ENCODE measurements at regions not wholly inside any gene's neighbourhood (a gene's known extent, or its start where the extent isn't known, plus 50 kb on each side); places are given as distances from the start of the nearest gene placed in this dataset.
A peak's percentile ranks its signal among the peaks of the same experiment; 100 is the strongest.

GRCh38 chr2:43119303-43119702, 107.1 kb downstream of the ZFP36L2 start:
- no peaks in the 10 kb centered on the region for H3K27me3 ChIP-seq (ENCODE audit: control insufficient read depth in 1 of 2, insufficient read depth in 2 of 2, low read length in 1 of 2)
- H3K4me1 ChIP-seq (ENCODE audit: control insufficient read depth in 1 of 2, insufficient read depth in 2 of 2, low read length in 2 of 2) = no peaks in the 10 kb centered on the region
- 97 to 98% methylated on average over 1 of the region's 1 CpG for WGBS, 2 donors
- H3K36me3 ChIP-seq (ENCODE audit: control insufficient read depth in 1 of 2, insufficient read depth in 2 of 2, low read length in 1 of 2) = no peaks in the 10 kb centered on the region
- no peak for ATAC-seq (ENCODE audit: low FRiP score)
- intact Hi-C loops (cut with DNase I) = no loop called here
- H3K4me3 ChIP-seq (ENCODE audit: low read length in 2 of 2) = no peak overlapping the region
- DNase-seq = no peak
- peaks cover 4% of the 10 kb centered on the region for H3K9me3 ChIP-seq (ENCODE audit: control insufficient read depth, low read length)
- H3K27ac ChIP-seq (ENCODE audit: low read depth in 1 of 2, low read length in 2 of 2) = no peak overlapping the region

GRCh38 chr2:43117521-43118143, 108.8 kb downstream of the ZFP36L2 start:
- 46 to 80% methylated on average over 2 of the region's 2 CpGs for WGBS, 2 donors
- ATAC-seq (ENCODE audit: low FRiP score) = no peak
- Histone ChIP-seq H3K36me3 (ENCODE audit: control insufficient read depth in 1 of 2, insufficient read depth in 2 of 2, low read length in 1 of 2) (no peaks in the 10 kb centered on the region), H3K27me3 (ENCODE audit: control insufficient read depth in 1 of 2, insufficient read depth in 2 of 2, low read length in 1 of 2) (no peaks in the 10 kb centered on the region), H3K9me3 (ENCODE audit: control insufficient read depth, low read length) (peaks cover 4% of the 10 kb centered on the region), H3K4me3 (ENCODE audit: low read length in 2 of 2) (no peak overlapping the region), H3K4me1 (ENCODE audit: control insufficient read depth in 1 of 2, insufficient read depth in 2 of 2, low read length in 2 of 2) (no peaks in the 10 kb centered on the region), H3K27ac (ENCODE audit: low read depth in 1 of 2, low read length in 2 of 2) (no peak overlapping the region)
- DNase-seq = no peak
- intact Hi-C loops (cut with DNase I) = no loop called here

- no peaks in the 10 kb centered on the region for H3K36me3 ChIP-seq (ENCODE audit: control insufficient read depth in 1 of 2, insufficient read depth in 2 of 2, low read length in 1 of 2)
- WGBS, 2 donors = 96 to 99% methylated on average over 3 of the region's 3 CpGs
- intact Hi-C loops (cut with DNase I) = no loop called here
- no peaks in the 10 kb centered on the region for H3K27me3 ChIP-seq (ENCODE audit: control insufficient read depth in 1 of 2, insufficient read depth in 2 of 2, low read length in 1 of 2)
- no peak overlapping the region for H3K4me3 ChIP-seq (ENCODE audit: low read length in 2 of 2)
- peaks cover 4% of the 10 kb centered on the region for H3K9me3 ChIP-seq (ENCODE audit: control insufficient read depth, low read length)
- no peak for DNase-seq
- ATAC-seq (ENCODE audit: low FRiP score) = no peak
- H3K4me1 ChIP-seq (ENCODE audit: control insufficient read depth in 1 of 2, insufficient read depth in 2 of 2, low read length in 2 of 2) = no peaks in the 10 kb centered on the region
- no peak overlapping the region for H3K27ac ChIP-seq (ENCODE audit: low read depth in 1 of 2, low read length in 2 of 2)
Observed at GRCh38 chr2:43116988-43117387, 109.4 kb downstream of the ZFP36L2 start.

GRCh38 chr2:43115881-43116280, 110.5 kb downstream of the ZFP36L2 start:
- DNase-seq = no peak
- ATAC-seq (ENCODE audit: low FRiP score) = no peak
- 89 to 91% methylated on average over 5 of the region's 5 CpGs for WGBS, 2 donors
- H3K4me1 ChIP-seq (ENCODE audit: control insufficient read depth in 1 of 2, insufficient read depth in 2 of 2, low read length in 2 of 2) = no peaks in the 10 kb centered on the region
- no peak overlapping the region for H3K4me3 ChIP-seq (ENCODE audit: low read length in 2 of 2)
- no peaks in the 10 kb centered on the region for H3K27me3 ChIP-seq (ENCODE audit: control insufficient read depth in 1 of 2, insufficient read depth in 2 of 2, low read length in 1 of 2)
- H3K36me3 ChIP-seq (ENCODE audit: control insufficient read depth in 1 of 2, insufficient read depth in 2 of 2, low read length in 1 of 2) = no peaks in the 10 kb centered on the region
- intact Hi-C loops (cut with DNase I) = no loop called here
- no peak overlapping the region for H3K27ac ChIP-seq (ENCODE audit: low read depth in 1 of 2, low read length in 2 of 2)
- peaks cover 4% of the 10 kb centered on the region for H3K9me3 ChIP-seq (ENCODE audit: control insufficient read depth, low read length)

- Histone ChIP-seq H3K9me3 (ENCODE audit: control insufficient read depth, low read length) (no peaks in the 10 kb centered on the region), H3K4me3 (ENCODE audit: low read length in 2 of 2) (no peak overlapping the region), H3K27me3 (ENCODE audit: control insufficient read depth in 1 of 2, insufficient read depth in 2 of 2, low read length in 1 of 2) (no peaks in the 10 kb centered on the region), H3K36me3 (ENCODE audit: control insufficient read depth in 1 of 2, insufficient read depth in 2 of 2, low read length in 1 of 2) (no peaks in the 10 kb centered on the region), H3K4me1 (ENCODE audit: control insufficient read depth in 1 of 2, insufficient read depth in 2 of 2, low read length in 2 of 2) (no peaks in the 10 kb centered on the region), H3K27ac (ENCODE audit: low read depth in 1 of 2, low read length in 2 of 2) (no peak overlapping the region)
- intact Hi-C loops (cut with DNase I) = no loop called here
- no peak for ATAC-seq (ENCODE audit: low FRiP score)
- no peak for DNase-seq
Observed at GRCh38 chr2:43114210-43114609, 112.2 kb downstream of the ZFP36L2 start.

GRCh38 chr2:43111788-43112554, 114.4 kb downstream of the ZFP36L2 start:
- intact Hi-C loops (cut with DNase I) = no loop called here

GRCh38 chr2:43110442-43110871, 115.9 kb downstream of the ZFP36L2 start:
- no peaks in the 10 kb centered on the region for H3K4me1 ChIP-seq (ENCODE audit: control insufficient read depth in 1 of 2, insufficient read depth in 2 of 2, low read length in 2 of 2)
- no peaks in the 10 kb centered on the region for H3K36me3 ChIP-seq (ENCODE audit: control insufficient read depth in 1 of 2, insufficient read depth in 2 of 2, low read length in 1 of 2)
- intact Hi-C loops (cut with DNase I) = no loop called here
- H3K9me3 ChIP-seq (ENCODE audit: control insufficient read depth, low read length) = no peaks in the 10 kb centered on the region
- ATAC-seq (ENCODE audit: low FRiP score) (no peak), DNase-seq (peak in 1 of 2 donors; percentile 75)
- 3 to 9% methylated on average over 10 of the region's 10 CpGs for WGBS, 2 donors
- no peaks in the 10 kb centered on the region for H3K27me3 ChIP-seq (ENCODE audit: control insufficient read depth in 1 of 2, insufficient read depth in 2 of 2, low read length in 1 of 2)
- H3K4me3 ChIP-seq (ENCODE audit: low read length in 2 of 2) = no peak overlapping the region
- peak overlapping the region in 1 of 2 donors; percentile 41 for H3K27ac ChIP-seq (ENCODE audit: low read depth in 1 of 2, low read length in 2 of 2)

More at GRCh38 chr2:43111788-43112554, 114.4 kb downstream of the ZFP36L2 start:
- Histone ChIP-seq H3K27ac (ENCODE audit: low read depth in 1 of 2, low read length in 2 of 2) (no peak overlapping the region), H3K9me3 (ENCODE audit: control insufficient read depth, low read length) (no peaks in the 10 kb centered on the region), H3K27me3 (ENCODE audit: control insufficient read depth in 1 of 2, insufficient read depth in 2 of 2, low read length in 1 of 2) (no peaks in the 10 kb centered on the region), H3K36me3 (ENCODE audit: control insufficient read depth in 1 of 2, insufficient read depth in 2 of 2, low read length in 1 of 2) (no peaks in the 10 kb centered on the region), H3K4me1 (ENCODE audit: control insufficient read depth in 1 of 2, insufficient read depth in 2 of 2, low read length in 2 of 2) (no peaks in the 10 kb centered on the region), H3K4me3 (ENCODE audit: low read length in 2 of 2) (no peak overlapping the region)
- WGBS, 2 donors = 87 to 88% methylated on average over 7 of the region's 7 CpGs
- DNase-seq (no peak), ATAC-seq (ENCODE audit: low FRiP score) (no peak)

- Histone ChIP-seq H3K4me1 (ENCODE audit: control insufficient read depth in 1 of 2, insufficient read depth in 2 of 2, low read length in 2 of 2) (no peaks in the 10 kb centered on the region), H3K4me3 (ENCODE audit: low read length in 2 of 2) (no peak overlapping the region), H3K9me3 (ENCODE audit: control insufficient read depth, low read length) (no peaks in the 10 kb centered on the region), H3K27me3 (ENCODE audit: control insufficient read depth in 1 of 2, insufficient read depth in 2 of 2, low read length in 1 of 2) (no peaks in the 10 kb centered on the region), H3K36me3 (ENCODE audit: control insufficient read depth in 1 of 2, insufficient read depth in 2 of 2, low read length in 1 of 2) (no peaks in the 10 kb centered on the region), H3K27ac (ENCODE audit: low read depth in 1 of 2, low read length in 2 of 2) (no peak overlapping the region)
- intact Hi-C loops (cut with DNase I) = loop anchor here in 1 of 2 donors (10.0 kb wide), 1 partner anchor 105 kb away; no protein-coding TSS in a partner anchor
- WGBS, 2 donors = 89 to 90% methylated on average over 2 of the region's 2 CpGs
- ATAC-seq (ENCODE audit: low FRiP score) = peak; percentile 17
- DNase-seq = no peak
Observed at GRCh38 chr2:43109261-43109743, 117.1 kb downstream of the ZFP36L2 start.

- intact Hi-C loops (cut with DNase I) = loop anchor here in 1 of 2 donors (10.0 kb wide), 1 partner anchor 107 kb away; no protein-coding TSS in a partner anchor
- H3K4me1 ChIP-seq (ENCODE audit: control insufficient read depth in 1 of 2, insufficient read depth in 2 of 2, low read length in 2 of 2) = no peaks in the 10 kb centered on the region
- WGBS, 2 donors = 82 to 83% methylated on average over 4 of the region's 4 CpGs
- no peak overlapping the region for H3K27ac ChIP-seq (ENCODE audit: low read depth in 1 of 2, low read length in 2 of 2)
- H3K36me3 ChIP-seq (ENCODE audit: control insufficient read depth in 1 of 2, insufficient read depth in 2 of 2, low read length in 1 of 2) = no peaks in the 10 kb centered on the region
- H3K9me3 ChIP-seq (ENCODE audit: control insufficient read depth, low read length) = no peaks in the 10 kb centered on the region
- DNase-seq = peak in 1 of 2 donors; percentile 68
- H3K4me3 ChIP-seq (ENCODE audit: low read length in 2 of 2) = no peak overlapping the region
- peak; percentile 43 for ATAC-seq (ENCODE audit: low FRiP score)
- no peaks in the 10 kb centered on the region for H3K27me3 ChIP-seq (ENCODE audit: control insufficient read depth in 1 of 2, insufficient read depth in 2 of 2, low read length in 1 of 2)
Observed at GRCh38 chr2:43107679-43108078, 118.7 kb downstream of the ZFP36L2 start.
